HEK293 (cell line): ENCODE measurements at regions not wholly inside any gene's neighbourhood (a gene's known extent, or its start where the extent isn't known, plus 50 kb on each side); places are given as distances from the start of the nearest gene placed in this dataset.

Experiments
- BCL11A ChIP-seq: fragments of 450-650 bp; formaldehyde crosslinking; IDR thresholded peaks from 2 replicates; pipeline ENCODE4 v1.5.1; 2016; ENCODE audit warnings: low read depth, missing biosample characterization, missing genetic modification characterization
- HOXC10 ChIP-seq: sonication (generic); formaldehyde crosslinking; IDR thresholded peaks from 2 replicates; pipeline ENCODE4 v1.8.1; 2023; ENCODE audit warnings: mild to moderate bottlenecking, missing genetic modification reagents
- ZNF292 ChIP-seq: fragments of 450-650 bp; formaldehyde crosslinking; IDR thresholded peaks from 2 replicates; pipeline ENCODE4 v1.5.1; 2016; ENCODE audit warnings: low read depth, missing biosample characterization, missing genetic modification characterization, borderline replicate concordance
- ZNF530 ChIP-seq: fragments of 450-650 bp; formaldehyde crosslinking; IDR thresholded peaks from 2 replicates; pipeline ENCODE4 v1.5.1; 2016; ENCODE audit warnings: low read depth, missing biosample characterization, missing genetic modification characterization
- ZNF555 ChIP-seq: fragments of 450-650 bp; formaldehyde crosslinking; conservative IDR thresholded peaks from 2 replicates; pipeline ENCODE4 v1.5.1; 2017; ENCODE audit warnings: missing biosample characterization, mild to moderate bottlenecking, missing genetic modification characterization, inconsistent platforms
- ZNF670 ChIP-seq: fragments of 450-650 bp; formaldehyde crosslinking; IDR thresholded peaks from 2 replicates; pipeline ENCODE4 v1.5.1; 2016; ENCODE audit warnings: missing biosample characterization, missing genetic modification characterization, low read depth
- ZNF76 ChIP-seq: fragments of 450-650 bp; formaldehyde crosslinking; IDR thresholded peaks from 2 replicates; pipeline ENCODE4; 2016; ENCODE audit warnings: low read depth, missing biosample characterization, missing genetic modification characterization, borderline replicate concordance
- ZNF768 ChIP-seq: fragments of 450-650 bp; formaldehyde crosslinking; IDR thresholded peaks from 2 replicates; pipeline ENCODE4 v1.5.1; 2018; ENCODE audit warnings: missing biosample characterization, mild to moderate bottlenecking, missing genetic modification characterization
- ZNF776 ChIP-seq: fragments of 450-650 bp; formaldehyde crosslinking; IDR thresholded peaks from 2 replicates; pipeline ENCODE4 v1.5.0; 2017; ENCODE audit warnings: missing biosample characterization, missing genetic modification characterization, borderline replicate concordance
- TF ChIP-seq, protein P1 (sequence below): fragments of 450-650 bp; formaldehyde crosslinking; IDR thresholded peaks from 2 replicates; pipeline ENCODE4 v1.5.1; 2016; ENCODE audit warnings: missing biosample characterization, missing genetic modification characterization
- TF ChIP-seq, protein P2 (sequence below): fragments of 450-650 bp; formaldehyde crosslinking; IDR thresholded peaks from 2 replicates; pipeline ENCODE4 v1.5.1; 2016; ENCODE audit warnings: missing biosample characterization, missing genetic modification characterization
- TF ChIP-seq, protein P3 (sequence below): fragments of 450-650 bp; formaldehyde crosslinking; IDR thresholded peaks from 2 replicates; pipeline ENCODE4 v1.5.1; 2016; ENCODE audit warnings: missing biosample characterization, missing genetic modification characterization
- TF ChIP-seq, protein P4 (sequence below): fragments of 450-650 bp; formaldehyde crosslinking; IDR thresholded peaks from 2 replicates; pipeline ENCODE4 v1.5.1; 2016; ENCODE audit warnings: missing biosample characterization, missing genetic modification characterization
- TF ChIP-seq, protein P5 (sequence below): fragments of 450-650 bp; formaldehyde crosslinking; IDR thresholded peaks from 2 replicates; pipeline ENCODE4 v1.5.1; 2016; ENCODE audit warnings: missing biosample characterization, missing genetic modification characterization

DNA sequence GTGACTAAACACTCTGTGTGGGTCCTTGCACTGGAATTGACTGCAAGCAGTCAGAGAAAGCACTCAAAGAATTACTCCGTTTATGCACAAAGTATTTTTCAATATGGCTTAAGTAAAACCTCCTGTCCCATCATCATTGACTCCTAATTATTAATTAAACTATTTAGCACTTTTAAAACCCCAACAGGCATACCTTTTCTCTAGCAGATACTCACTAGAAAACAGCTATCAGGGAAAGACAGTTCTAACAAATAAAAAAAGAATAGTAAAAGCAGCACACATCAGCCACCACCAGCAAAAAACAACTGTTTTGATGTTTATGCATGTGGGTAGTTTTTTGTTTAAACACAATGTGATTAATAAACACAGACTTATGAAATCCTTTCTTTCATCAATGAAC lies 66.2 kb upstream of the GYPA start:
- TF ChIP-seq ZNF76 (tag by site-specific recombination) (no peak), ZNF768 (tag by site-specific recombination) (no peak), ZNF776 (no peak), ZNF555 (tag by site-specific recombination) (no peak), ZNF530 (tag by site-specific recombination) (no peak), BCL11A (tag by site-specific recombination) (no peak), ZNF292 (tag by site-specific recombination) (no peak), ZNF670 (tag by site-specific recombination) (no peak), HOXC10 (no peak)
- TF ChIP-seq, protein P1, sequence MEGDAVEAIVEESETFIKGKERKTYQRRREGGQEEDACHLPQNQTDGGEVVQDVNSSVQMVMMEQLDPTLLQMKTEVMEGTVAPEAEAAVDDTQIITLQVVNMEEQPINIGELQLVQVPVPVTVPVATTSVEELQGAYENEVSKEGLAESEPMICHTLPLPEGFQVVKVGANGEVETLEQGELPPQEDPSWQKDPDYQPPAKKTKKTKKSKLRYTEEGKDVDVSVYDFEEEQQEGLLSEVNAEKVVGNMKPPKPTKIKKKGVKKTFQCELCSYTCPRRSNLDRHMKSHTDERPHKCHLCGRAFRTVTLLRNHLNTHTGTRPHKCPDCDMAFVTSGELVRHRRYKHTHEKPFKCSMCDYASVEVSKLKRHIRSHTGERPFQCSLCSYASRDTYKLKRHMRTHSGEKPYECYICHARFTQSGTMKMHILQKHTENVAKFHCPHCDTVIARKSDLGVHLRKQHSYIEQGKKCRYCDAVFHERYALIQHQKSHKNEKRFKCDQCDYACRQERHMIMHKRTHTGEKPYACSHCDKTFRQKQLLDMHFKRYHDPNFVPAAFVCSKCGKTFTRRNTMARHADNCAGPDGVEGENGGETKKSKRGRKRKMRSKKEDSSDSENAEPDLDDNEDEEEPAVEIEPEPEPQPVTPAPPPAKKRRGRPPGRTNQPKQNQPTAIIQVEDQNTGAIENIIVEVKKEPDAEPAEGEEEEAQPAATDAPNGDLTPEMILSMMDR (tag by site-specific recombination) = no peak
- TF ChIP-seq, protein P2, sequence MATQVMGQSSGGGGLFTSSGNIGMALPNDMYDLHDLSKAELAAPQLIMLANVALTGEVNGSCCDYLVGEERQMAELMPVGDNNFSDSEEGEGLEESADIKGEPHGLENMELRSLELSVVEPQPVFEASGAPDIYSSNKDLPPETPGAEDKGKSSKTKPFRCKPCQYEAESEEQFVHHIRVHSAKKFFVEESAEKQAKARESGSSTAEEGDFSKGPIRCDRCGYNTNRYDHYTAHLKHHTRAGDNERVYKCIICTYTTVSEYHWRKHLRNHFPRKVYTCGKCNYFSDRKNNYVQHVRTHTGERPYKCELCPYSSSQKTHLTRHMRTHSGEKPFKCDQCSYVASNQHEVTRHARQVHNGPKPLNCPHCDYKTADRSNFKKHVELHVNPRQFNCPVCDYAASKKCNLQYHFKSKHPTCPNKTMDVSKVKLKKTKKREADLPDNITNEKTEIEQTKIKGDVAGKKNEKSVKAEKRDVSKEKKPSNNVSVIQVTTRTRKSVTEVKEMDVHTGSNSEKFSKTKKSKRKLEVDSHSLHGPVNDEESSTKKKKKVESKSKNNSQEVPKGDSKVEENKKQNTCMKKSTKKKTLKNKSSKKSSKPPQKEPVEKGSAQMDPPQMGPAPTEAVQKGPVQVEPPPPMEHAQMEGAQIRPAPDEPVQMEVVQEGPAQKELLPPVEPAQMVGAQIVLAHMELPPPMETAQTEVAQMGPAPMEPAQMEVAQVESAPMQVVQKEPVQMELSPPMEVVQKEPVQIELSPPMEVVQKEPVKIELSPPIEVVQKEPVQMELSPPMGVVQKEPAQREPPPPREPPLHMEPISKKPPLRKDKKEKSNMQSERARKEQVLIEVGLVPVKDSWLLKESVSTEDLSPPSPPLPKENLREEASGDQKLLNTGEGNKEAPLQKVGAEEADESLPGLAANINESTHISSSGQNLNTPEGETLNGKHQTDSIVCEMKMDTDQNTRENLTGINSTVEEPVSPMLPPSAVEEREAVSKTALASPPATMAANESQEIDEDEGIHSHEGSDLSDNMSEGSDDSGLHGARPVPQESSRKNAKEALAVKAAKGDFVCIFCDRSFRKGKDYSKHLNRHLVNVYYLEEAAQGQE (tag by site-specific recombination) = no peak
- TF ChIP-seq, protein P3, sequence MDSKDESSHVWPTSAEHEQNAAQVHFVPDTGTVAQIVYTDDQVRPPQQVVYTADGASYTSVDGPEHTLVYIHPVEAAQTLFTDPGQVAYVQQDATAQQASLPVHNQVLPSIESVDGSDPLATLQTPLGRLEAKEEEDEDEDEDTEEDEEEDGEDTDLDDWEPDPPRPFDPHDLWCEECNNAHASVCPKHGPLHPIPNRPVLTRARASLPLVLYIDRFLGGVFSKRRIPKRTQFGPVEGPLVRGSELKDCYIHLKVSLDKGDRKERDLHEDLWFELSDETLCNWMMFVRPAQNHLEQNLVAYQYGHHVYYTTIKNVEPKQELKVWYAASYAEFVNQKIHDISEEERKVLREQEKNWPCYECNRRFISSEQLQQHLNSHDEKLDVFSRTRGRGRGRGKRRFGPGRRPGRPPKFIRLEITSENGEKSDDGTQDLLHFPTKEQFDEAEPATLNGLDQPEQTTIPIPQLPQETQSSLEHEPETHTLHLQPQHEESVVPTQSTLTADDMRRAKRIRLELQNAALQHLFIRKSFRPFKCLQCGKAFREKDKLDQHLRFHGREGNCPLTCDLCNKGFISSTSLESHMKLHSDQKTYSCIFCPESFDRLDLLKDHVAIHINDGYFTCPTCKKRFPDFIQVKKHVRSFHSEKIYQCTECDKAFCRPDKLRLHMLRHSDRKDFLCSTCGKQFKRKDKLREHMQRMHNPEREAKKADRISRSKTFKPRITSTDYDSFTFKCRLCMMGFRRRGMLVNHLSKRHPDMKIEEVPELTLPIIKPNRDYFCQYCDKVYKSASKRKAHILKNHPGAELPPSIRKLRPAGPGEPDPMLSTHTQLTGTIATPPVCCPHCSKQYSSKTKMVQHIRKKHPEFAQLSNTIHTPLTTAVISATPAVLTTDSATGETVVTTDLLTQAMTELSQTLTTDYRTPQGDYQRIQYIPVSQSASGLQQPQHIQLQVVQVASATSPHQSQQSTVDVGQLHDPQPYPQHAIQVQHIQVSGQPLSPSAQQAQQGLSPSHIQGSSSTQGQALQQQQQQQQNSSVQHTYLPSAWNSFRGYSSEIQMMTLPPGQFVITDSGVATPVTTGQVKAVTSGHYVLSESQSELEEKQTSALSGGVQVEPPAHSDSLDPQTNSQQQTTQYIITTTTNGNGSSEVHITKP (tag by site-specific recombination) = no peak
- TF ChIP-seq, protein P4, sequence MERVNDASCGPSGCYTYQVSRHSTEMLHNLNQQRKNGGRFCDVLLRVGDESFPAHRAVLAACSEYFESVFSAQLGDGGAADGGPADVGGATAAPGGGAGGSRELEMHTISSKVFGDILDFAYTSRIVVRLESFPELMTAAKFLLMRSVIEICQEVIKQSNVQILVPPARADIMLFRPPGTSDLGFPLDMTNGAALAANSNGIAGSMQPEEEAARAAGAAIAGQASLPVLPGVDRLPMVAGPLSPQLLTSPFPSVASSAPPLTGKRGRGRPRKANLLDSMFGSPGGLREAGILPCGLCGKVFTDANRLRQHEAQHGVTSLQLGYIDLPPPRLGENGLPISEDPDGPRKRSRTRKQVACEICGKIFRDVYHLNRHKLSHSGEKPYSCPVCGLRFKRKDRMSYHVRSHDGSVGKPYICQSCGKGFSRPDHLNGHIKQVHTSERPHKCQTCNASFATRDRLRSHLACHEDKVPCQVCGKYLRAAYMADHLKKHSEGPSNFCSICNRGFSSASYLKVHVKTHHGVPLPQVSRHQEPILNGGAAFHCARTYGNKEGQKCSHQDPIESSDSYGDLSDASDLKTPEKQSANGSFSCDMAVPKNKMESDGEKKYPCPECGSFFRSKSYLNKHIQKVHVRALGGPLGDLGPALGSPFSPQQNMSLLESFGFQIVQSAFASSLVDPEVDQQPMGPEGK (tag by site-specific recombination) = no peak
- TF ChIP-seq, protein P5, sequence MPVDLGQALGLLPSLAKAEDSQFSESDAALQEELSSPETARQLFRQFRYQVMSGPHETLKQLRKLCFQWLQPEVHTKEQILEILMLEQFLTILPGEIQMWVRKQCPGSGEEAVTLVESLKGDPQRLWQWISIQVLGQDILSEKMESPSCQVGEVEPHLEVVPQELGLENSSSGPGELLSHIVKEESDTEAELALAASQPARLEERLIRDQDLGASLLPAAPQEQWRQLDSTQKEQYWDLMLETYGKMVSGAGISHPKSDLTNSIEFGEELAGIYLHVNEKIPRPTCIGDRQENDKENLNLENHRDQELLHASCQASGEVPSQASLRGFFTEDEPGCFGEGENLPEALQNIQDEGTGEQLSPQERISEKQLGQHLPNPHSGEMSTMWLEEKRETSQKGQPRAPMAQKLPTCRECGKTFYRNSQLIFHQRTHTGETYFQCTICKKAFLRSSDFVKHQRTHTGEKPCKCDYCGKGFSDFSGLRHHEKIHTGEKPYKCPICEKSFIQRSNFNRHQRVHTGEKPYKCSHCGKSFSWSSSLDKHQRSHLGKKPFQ (tag by site-specific recombination) = no peak
